ENCODE measurements at regions not wholly inside any gene's neighbourhood (a gene's known extent, or its start where the extent isn't known, plus 50 kb on each side); places are given as distances from the start of the nearest gene placed in this dataset.

GRCh38 chr10:129385600-129385999 is 81.4 kb upstream of the MGMT start:
- DNase-seq (ENCODE audit: low read depth) (no peak), FAIRE-seq (no peak)
- H3K36me3 ChIP-seq (ENCODE audit: control insufficient read depth, insufficient read depth, low read length) = no peaks in the 10 kb centered on the region
- no peak for TF ChIP-seq CTCF (IDR thresholded peaks at IDR 0.05; ENCODE audit: insufficient read depth, low read length, severe bottlenecking)
- H3K4me3 ChIP-seq (ENCODE audit: low read depth, low read length) = no peak overlapping the region
- no peaks in the 10 kb centered on the region for H3K27me3 ChIP-seq (ENCODE audit: control insufficient read depth, insufficient read depth, low read length)

- DNase-seq (ENCODE audit: low read depth) = no peak
- FAIRE-seq = no peak
- H3K27me3 ChIP-seq (ENCODE audit: control insufficient read depth, insufficient read depth, low read length) = no peaks in the 10 kb centered on the region
- no peak for TF ChIP-seq CTCF (IDR thresholded peaks at IDR 0.05; ENCODE audit: insufficient read depth, low read length, severe bottlenecking)
- no peaks in the 10 kb centered on the region for H3K36me3 ChIP-seq (ENCODE audit: control insufficient read depth, insufficient read depth, low read length)
- no peak overlapping the region for H3K4me3 ChIP-seq (ENCODE audit: low read depth, low read length)
Observed at GRCh38 chr10:129386415-129387257, 80.4 kb upstream of the MGMT start.

GRCh38 chr10:129387258-129387525 is 79.8 kb upstream of the MGMT start:
- DNase-seq (ENCODE audit: low read depth) (no peak), FAIRE-seq (no peak)
- no peaks in the 10 kb centered on the region for H3K36me3 ChIP-seq (ENCODE audit: control insufficient read depth, insufficient read depth, low read length)
- no peak overlapping the region for H3K4me3 ChIP-seq (ENCODE audit: low read depth, low read length)
- no peak for TF ChIP-seq CTCF (IDR thresholded peaks at IDR 0.05; ENCODE audit: insufficient read depth, low read length, severe bottlenecking)
- no peaks in the 10 kb centered on the region for H3K27me3 ChIP-seq (ENCODE audit: control insufficient read depth, insufficient read depth, low read length)

- no peaks in the 10 kb centered on the region for H3K27me3 ChIP-seq (ENCODE audit: control insufficient read depth, insufficient read depth, low read length)
- DNase-seq (ENCODE audit: low read depth) (no peak), FAIRE-seq (peak; percentile 13)
- no peak for TF ChIP-seq CTCF (IDR thresholded peaks at IDR 0.05; ENCODE audit: insufficient read depth, low read length, severe bottlenecking)
- no peaks in the 10 kb centered on the region for H3K36me3 ChIP-seq (ENCODE audit: control insufficient read depth, insufficient read depth, low read length)
- H3K4me3 ChIP-seq (ENCODE audit: low read depth, low read length) = no peak overlapping the region
Observed at GRCh38 chr10:129388435-129388834, 78.6 kb upstream of the MGMT start.

GRCh38 chr10:129389194-129389593 is 77.8 kb upstream of the MGMT start:
- TF ChIP-seq CTCF (IDR thresholded peaks at IDR 0.05; ENCODE audit: insufficient read depth, low read length, severe bottlenecking) = no peak
- FAIRE-seq (no peak), DNase-seq (ENCODE audit: low read depth) (no peak)
- H3K4me3 ChIP-seq (ENCODE audit: low read depth, low read length) = no peak overlapping the region
- no peaks in the 10 kb centered on the region for H3K36me3 ChIP-seq (ENCODE audit: control insufficient read depth, insufficient read depth, low read length)
- H3K27me3 ChIP-seq (ENCODE audit: control insufficient read depth, insufficient read depth, low read length) = no peaks in the 10 kb centered on the region

- Histone ChIP-seq H3K36me3 (ENCODE audit: control insufficient read depth, insufficient read depth, low read length) (no peaks in the 10 kb centered on the region), H3K4me3 (ENCODE audit: low read depth, low read length) (no peak overlapping the region), H3K27me3 (ENCODE audit: control insufficient read depth, insufficient read depth, low read length) (no peaks in the 10 kb centered on the region)
- no peak for DNase-seq (ENCODE audit: low read depth)
- no peak for TF ChIP-seq CTCF (IDR thresholded peaks at IDR 0.05; ENCODE audit: insufficient read depth, low read length, severe bottlenecking)
- no peak for FAIRE-seq
Observed at GRCh38 chr10:129390147-129390546, 76.9 kb upstream of the MGMT start.

Measured in bronchial epithelial cell (primary cell).